ENCODE measurements at regions not wholly inside any gene's neighbourhood (a gene's known extent, or its start where the extent isn't known, plus 50 kb on each side); places are given as distances from the start of the nearest gene placed in this dataset.
A peak's percentile ranks its signal among the peaks of the same experiment; 100 is the strongest.

DNA sequence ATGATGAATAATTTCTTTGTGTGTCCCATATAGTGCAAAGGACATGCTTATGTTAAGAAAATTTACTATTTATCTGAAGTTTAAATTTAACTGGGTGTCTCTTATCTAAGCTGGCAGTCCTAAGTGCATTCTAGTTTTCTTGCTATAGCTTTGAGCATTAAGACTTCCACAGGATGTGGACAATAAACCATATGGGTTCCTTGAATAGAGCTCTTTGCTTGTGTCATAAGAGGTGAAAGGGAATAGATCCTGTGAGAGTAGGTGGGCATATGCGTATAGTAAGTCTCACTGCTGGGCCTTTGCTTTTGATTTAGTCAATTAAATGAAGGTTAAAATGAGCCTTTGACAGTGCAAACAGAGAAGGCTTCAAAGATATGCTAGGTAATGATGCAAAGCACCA lies 223.4 kb upstream of the GYPA start:
- H3K4me3 ChIP-seq (ENCODE audit: low read depth, low read length): no peak overlapping the region
- no peaks in the 10 kb centered on the region for H3K4me1 ChIP-seq (ENCODE audit: control insufficient read depth, insufficient read depth, low read length, unreplicated experiment)
- H3K27me3 ChIP-seq (ENCODE audit: insufficient read depth, low read length): peaks cover 51% of the 10 kb centered on the region
- H3K36me3 ChIP-seq (ENCODE audit: insufficient read depth, low read length): no peaks in the 10 kb centered on the region
- no peak overlapping the region for H3K27ac ChIP-seq (ENCODE audit: low read depth, low read length)
- H3K79me2 ChIP-seq (ENCODE audit: control insufficient read depth, insufficient read depth, low read length, unreplicated experiment): no peaks in the 10 kb centered on the region
- no peak overlapping the region for H2AFZ ChIP-seq (ENCODE audit: low read length, unreplicated experiment)

DNA sequence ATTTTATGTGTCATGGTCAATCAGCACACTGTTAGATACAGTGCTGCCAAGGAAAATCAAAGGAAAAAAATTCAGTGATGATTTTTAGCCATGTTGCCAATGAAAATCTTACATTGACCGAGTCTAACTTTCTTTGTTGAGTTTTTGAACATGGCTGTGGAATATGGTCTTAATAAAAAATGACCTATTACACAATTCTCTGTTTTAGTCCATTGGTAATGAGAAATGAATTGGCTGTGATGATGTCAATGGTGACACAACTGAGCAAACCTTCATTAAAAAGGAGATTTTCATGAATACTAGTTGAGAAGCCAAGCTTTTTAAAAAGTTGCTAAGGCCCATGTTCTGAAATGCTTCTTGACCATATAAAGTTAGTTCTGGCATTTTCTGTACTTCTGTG lies 225.9 kb upstream of the GYPA start:
- H2AFZ ChIP-seq (ENCODE audit: low read length, unreplicated experiment): no peak overlapping the region
- H3K27me3 ChIP-seq (ENCODE audit: insufficient read depth, low read length): peaks cover 26% of the 10 kb centered on the region
- H3K27ac ChIP-seq (ENCODE audit: low read depth, low read length): no peak overlapping the region
- no peaks in the 10 kb centered on the region for H3K4me1 ChIP-seq (ENCODE audit: control insufficient read depth, insufficient read depth, low read length, unreplicated experiment)
- H3K36me3 ChIP-seq (ENCODE audit: insufficient read depth, low read length): no peaks in the 10 kb centered on the region
- no peak overlapping the region for H3K4me3 ChIP-seq (ENCODE audit: low read depth, low read length)
- H3K79me2 ChIP-seq (ENCODE audit: control insufficient read depth, insufficient read depth, low read length, unreplicated experiment): no peaks in the 10 kb centered on the region

DNA sequence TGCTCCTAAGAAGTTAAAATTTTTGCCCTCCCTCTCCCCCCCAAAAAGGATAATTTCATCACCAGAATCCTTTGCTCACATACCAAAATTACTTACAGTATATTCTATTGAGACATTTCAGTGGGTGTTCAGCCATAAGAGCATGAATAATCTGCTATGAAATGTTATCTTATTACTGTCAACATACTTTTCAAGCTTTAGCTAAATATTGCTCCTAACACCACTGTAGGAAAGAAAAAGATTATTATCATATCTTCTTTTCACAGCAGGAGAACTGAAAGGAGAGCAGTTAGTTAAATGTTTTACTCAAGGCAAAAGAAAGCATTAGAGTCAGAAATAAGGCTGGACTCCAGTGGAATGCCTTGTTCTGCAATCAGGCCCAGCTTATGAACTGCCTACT lies 231.0 kb upstream of the GYPA start:
- Histone ChIP-seq H3K27me3 (ENCODE audit: insufficient read depth, low read length) (peaks cover 30% of the 10 kb centered on the region), H3K36me3 (ENCODE audit: insufficient read depth, low read length) (no peaks in the 10 kb centered on the region), H3K4me1 (ENCODE audit: control insufficient read depth, insufficient read depth, low read length, unreplicated experiment) (no peaks in the 10 kb centered on the region), H3K79me2 (ENCODE audit: control insufficient read depth, insufficient read depth, low read length, unreplicated experiment) (no peaks in the 10 kb centered on the region), H3K4me3 (ENCODE audit: low read depth, low read length) (no peak overlapping the region), H3K27ac (ENCODE audit: low read depth, low read length) (no peak overlapping the region), H2AFZ (ENCODE audit: low read length, unreplicated experiment) (no peak overlapping the region)

DNA sequence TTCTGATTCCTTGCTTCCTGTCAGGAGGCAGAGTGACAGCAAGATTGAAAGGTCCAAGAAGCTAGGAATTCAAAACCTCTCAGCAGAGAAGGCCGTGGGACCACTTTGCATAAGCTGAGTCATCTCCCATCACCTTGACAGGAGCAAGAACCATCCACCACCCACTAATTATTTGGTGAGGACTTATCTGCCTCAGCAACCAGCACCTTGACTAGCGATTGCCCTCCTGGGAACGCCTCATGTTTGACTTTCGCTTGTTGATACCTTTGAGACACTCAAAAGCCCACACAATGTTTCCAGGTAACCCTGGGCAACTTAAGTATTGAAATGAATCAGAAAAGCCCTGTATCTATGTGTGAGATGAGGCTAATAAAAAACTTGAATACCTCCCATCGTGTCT lies 233.5 kb upstream of the GYPA start:
- H3K4me1 ChIP-seq (ENCODE audit: control insufficient read depth, insufficient read depth, low read length, unreplicated experiment): no peaks in the 10 kb centered on the region
- H3K4me3 ChIP-seq (ENCODE audit: low read depth, low read length): no peak overlapping the region
- H3K36me3 ChIP-seq (ENCODE audit: insufficient read depth, low read length): no peaks in the 10 kb centered on the region
- H2AFZ ChIP-seq (ENCODE audit: low read length, unreplicated experiment): no peak overlapping the region
- no peaks in the 10 kb centered on the region for H3K79me2 ChIP-seq (ENCODE audit: control insufficient read depth, insufficient read depth, low read length, unreplicated experiment)
- no peak overlapping the region for H3K27ac ChIP-seq (ENCODE audit: low read depth, low read length)
- H3K27me3 ChIP-seq (ENCODE audit: insufficient read depth, low read length): peaks cover 27% of the 10 kb centered on the region

DNA sequence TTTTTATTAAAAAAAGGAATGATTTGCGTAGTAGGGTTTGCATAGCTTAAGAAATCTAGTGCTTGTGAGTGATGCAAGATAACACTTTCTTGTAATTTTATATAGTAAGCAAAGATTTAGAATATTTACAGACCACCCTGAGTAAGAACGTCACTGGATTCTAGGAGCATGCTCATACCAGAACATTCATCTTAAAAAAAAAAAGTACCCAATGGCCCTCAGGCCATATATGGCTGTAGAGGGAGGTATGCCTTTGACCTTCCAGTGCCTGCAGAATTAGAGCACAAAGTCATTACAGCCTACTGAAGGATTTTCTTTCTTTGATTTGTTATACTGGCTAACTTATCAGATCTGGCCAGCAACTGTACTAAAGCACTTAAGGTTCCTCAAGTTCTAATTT lies 236.3 kb upstream of the GYPA start:
- Histone ChIP-seq H3K27me3 (ENCODE audit: insufficient read depth, low read length) (peaks cover 27% of the 10 kb centered on the region), H2AFZ (ENCODE audit: low read length, unreplicated experiment) (no peak overlapping the region), H3K36me3 (ENCODE audit: insufficient read depth, low read length) (no peaks in the 10 kb centered on the region), H3K4me1 (ENCODE audit: control insufficient read depth, insufficient read depth, low read length, unreplicated experiment) (no peaks in the 10 kb centered on the region), H3K27ac (ENCODE audit: low read depth, low read length) (no peak overlapping the region), H3K79me2 (ENCODE audit: control insufficient read depth, insufficient read depth, low read length, unreplicated experiment) (no peaks in the 10 kb centered on the region), H3K4me3 (ENCODE audit: low read depth, low read length) (no peak overlapping the region)

DNA sequence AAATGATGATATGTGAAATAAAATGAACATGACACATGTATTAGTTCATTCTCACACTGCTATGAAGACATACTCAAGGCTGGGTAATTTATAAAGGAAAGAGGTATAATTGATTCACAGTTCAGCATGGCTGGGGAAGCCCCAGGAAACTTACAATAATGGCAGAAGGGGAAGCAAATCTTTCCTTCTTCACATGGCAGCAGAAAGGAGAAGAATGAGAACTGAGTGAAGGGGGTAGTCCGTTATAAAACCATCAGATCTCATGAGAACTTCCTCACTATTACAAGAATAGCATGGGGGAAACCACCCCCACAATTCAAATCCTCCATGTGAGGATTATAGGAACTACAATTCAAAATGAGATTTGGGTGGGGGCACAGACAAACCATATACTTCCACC lies 243.9 kb upstream of the GYPA start:
- Histone ChIP-seq H3K27ac (ENCODE audit: low read depth, low read length) (no peak overlapping the region), H3K27me3 (ENCODE audit: insufficient read depth, low read length) (peaks cover 1% of the 10 kb centered on the region; the same call in 1 of the 2 replicates), H3K79me2 (ENCODE audit: control insufficient read depth, insufficient read depth, low read length, unreplicated experiment) (no peaks in the 10 kb centered on the region), H3K36me3 (ENCODE audit: insufficient read depth, low read length) (no peaks in the 10 kb centered on the region), H3K4me1 (ENCODE audit: control insufficient read depth, insufficient read depth, low read length, unreplicated experiment) (no peaks in the 10 kb centered on the region), H2AFZ (ENCODE audit: low read length, unreplicated experiment) (no peak overlapping the region), H3K4me3 (ENCODE audit: low read depth, low read length) (no peak overlapping the region)

DNA sequence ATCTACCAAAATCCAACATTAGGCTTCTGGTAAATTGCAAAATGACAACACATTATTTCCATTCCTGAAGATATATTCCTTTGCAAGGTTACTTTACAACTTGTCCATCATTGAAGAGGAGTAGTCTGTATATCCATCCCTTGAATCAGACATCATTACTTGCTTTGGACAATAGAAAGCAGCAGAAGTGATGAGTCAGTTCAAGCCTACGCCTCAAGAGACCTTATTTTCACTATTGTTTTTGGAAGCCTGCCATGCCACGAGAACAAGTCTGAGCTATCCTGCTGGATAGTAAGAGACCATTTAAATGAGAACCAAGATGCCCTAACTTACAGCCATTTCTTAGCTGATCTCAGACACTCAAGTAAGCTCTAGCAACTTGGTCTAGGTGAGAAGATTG lies 246.0 kb upstream of the HHIP start:
- no peaks in the 10 kb centered on the region for H3K36me3 ChIP-seq (ENCODE audit: insufficient read depth, low read length)
- H3K27me3 ChIP-seq (ENCODE audit: insufficient read depth, low read length): peaks cover 17% of the 10 kb centered on the region; the same call in 1 of the 2 replicates
- peaks cover 10% of the 10 kb centered on the region for H3K4me1 ChIP-seq (ENCODE audit: control insufficient read depth, insufficient read depth, low read length, unreplicated experiment)
- H3K4me3 ChIP-seq (ENCODE audit: low read depth, low read length): no peak overlapping the region
- no peak overlapping the region for H2AFZ ChIP-seq (ENCODE audit: low read length, unreplicated experiment)
- 0 out of 2 replicates have a peak overlapping the region, but pooled peaks have one; percentile 3 for H3K27ac ChIP-seq (ENCODE audit: low read depth, low read length)
- no peaks in the 10 kb centered on the region for H3K79me2 ChIP-seq (ENCODE audit: control insufficient read depth, insufficient read depth, low read length, unreplicated experiment)

DNA sequence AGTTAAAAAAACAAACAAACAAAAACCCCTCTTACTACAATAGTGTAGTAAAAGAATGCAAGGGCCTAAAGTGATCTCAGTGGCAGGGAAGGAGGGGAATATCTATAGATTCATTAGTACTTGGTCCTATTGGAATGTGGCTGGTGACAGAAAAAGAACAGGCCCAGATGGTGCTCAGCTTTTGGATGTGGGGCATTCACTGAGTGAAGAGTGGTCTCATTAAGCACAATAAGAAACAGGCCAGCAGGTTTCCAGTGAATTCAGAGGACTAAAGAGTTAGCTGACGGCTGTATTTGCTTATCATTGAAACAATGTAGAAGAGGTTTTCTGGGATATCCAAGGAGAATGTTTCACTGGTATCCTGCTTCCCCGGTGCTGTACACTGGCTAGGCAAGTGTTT lies 243.8 kb upstream of the HHIP start:
- no peak overlapping the region for H3K27ac ChIP-seq (ENCODE audit: low read depth, low read length)
- H3K36me3 ChIP-seq (ENCODE audit: insufficient read depth, low read length): no peaks in the 10 kb centered on the region
- no peaks in the 10 kb centered on the region for H3K79me2 ChIP-seq (ENCODE audit: control insufficient read depth, insufficient read depth, low read length, unreplicated experiment)
- peaks cover 10% of the 10 kb centered on the region for H3K4me1 ChIP-seq (ENCODE audit: control insufficient read depth, insufficient read depth, low read length, unreplicated experiment)
- peaks cover 17% of the 10 kb centered on the region; the same call in 1 of the 2 replicates for H3K27me3 ChIP-seq (ENCODE audit: insufficient read depth, low read length)
- H2AFZ ChIP-seq (ENCODE audit: low read length, unreplicated experiment): no peak overlapping the region
- no peak overlapping the region for H3K4me3 ChIP-seq (ENCODE audit: low read depth, low read length)

DNA sequence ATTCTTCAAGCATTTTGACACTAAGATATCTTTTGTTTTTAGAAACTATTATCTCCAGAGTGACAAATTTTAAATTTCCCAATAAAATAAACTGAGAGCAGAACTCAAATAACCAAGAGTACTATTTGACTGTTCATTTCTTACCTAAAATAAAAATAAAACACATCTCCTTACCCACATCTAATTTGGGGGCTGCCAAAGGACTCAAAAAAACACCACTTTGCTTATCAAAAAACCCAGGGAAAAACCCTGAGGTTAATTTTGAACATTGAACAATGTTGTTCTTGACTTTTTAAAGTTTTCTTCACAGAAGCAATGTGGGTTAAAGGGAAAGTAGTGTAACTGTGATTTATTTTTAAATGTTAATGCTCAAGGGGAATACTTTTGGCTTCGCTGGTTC lies 243.0 kb upstream of the HHIP start:
- Histone ChIP-seq H3K4me3 (ENCODE audit: low read depth, low read length) (no peak overlapping the region), H3K27me3 (ENCODE audit: insufficient read depth, low read length) (peaks cover 17% of the 10 kb centered on the region; the same call in 1 of the 2 replicates), H3K27ac (ENCODE audit: low read depth, low read length) (no peak overlapping the region), H3K4me1 (ENCODE audit: control insufficient read depth, insufficient read depth, low read length, unreplicated experiment) (peaks cover 10% of the 10 kb centered on the region), H3K79me2 (ENCODE audit: control insufficient read depth, insufficient read depth, low read length, unreplicated experiment) (no peaks in the 10 kb centered on the region), H3K36me3 (ENCODE audit: insufficient read depth, low read length) (no peaks in the 10 kb centered on the region), H2AFZ (ENCODE audit: low read length, unreplicated experiment) (no peak overlapping the region)

DNA sequence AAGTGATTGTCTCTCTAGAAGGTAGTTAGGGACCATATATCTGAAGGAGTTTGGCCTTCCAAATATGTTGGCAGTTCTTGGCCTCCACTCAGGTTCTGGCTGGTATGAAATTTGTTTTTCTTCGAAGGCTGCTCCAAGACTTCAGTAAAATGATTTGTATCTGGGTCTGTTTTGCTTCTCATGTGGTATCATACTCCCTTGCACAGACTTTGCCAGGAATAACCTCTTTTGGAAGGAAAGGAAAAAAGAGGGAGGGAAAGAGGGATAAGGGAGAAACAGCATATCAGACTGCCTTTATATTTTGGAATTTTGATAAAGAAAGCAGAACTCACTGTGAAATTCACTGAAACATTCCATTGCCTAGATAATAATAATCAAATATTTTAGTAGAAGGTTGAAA lies 242.1 kb upstream of the HHIP start:
- no peak overlapping the region for H3K27ac ChIP-seq (ENCODE audit: low read depth, low read length)
- peaks cover 17% of the 10 kb centered on the region; the same call in 1 of the 2 replicates for H3K27me3 ChIP-seq (ENCODE audit: insufficient read depth, low read length)
- H3K79me2 ChIP-seq (ENCODE audit: control insufficient read depth, insufficient read depth, low read length, unreplicated experiment): no peaks in the 10 kb centered on the region
- no peaks in the 10 kb centered on the region for H3K36me3 ChIP-seq (ENCODE audit: insufficient read depth, low read length)
- no peak overlapping the region for H2AFZ ChIP-seq (ENCODE audit: low read length, unreplicated experiment)
- H3K4me3 ChIP-seq (ENCODE audit: low read depth, low read length): no peak overlapping the region
- peaks cover 10% of the 10 kb centered on the region for H3K4me1 ChIP-seq (ENCODE audit: control insufficient read depth, insufficient read depth, low read length, unreplicated experiment)

DNA sequence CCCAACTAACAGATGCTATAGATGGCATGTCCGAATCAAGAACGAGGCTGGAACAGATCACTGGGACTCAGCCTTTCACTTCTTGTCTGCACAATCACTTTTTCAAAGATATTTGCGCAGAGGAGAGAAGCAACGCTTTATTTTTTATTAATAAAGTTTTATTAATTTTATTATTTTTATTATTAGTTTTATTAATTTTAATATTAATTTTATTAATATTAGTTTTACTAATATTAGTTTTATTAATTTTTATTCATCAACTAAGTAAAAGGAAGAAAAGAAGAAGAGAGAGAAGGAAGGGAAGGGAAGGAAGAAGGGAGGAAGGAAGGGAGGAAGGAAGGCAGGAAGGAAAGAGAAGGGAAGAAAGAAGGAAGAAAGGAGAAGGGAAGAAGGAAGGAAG lies 236.4 kb upstream of the HHIP start:
- Histone ChIP-seq H3K36me3 (ENCODE audit: insufficient read depth, low read length) (no peaks in the 10 kb centered on the region), H3K4me3 (ENCODE audit: low read depth, low read length) (no peak overlapping the region), H2AFZ (ENCODE audit: low read length, unreplicated experiment) (no peak overlapping the region), H3K79me2 (ENCODE audit: control insufficient read depth, insufficient read depth, low read length, unreplicated experiment) (no peaks in the 10 kb centered on the region), H3K27ac (ENCODE audit: low read depth, low read length) (no peak overlapping the region), H3K4me1 (ENCODE audit: control insufficient read depth, insufficient read depth, low read length, unreplicated experiment) (no peaks in the 10 kb centered on the region), H3K27me3 (ENCODE audit: insufficient read depth, low read length) (no peaks in the 10 kb centered on the region)
